Activated CD4-positive, alpha-beta T cell treated with anti-CD3 and anti-CD28 coated beads for 36 hours (primary cell): ENCODE measurements at regions not wholly inside any gene's neighbourhood (a gene's known extent, or its start where the extent isn't known, plus 50 kb on each side); places are given as distances from the start of the nearest gene placed in this dataset.

Experiments
- ATAC-seq: fragments of 200-7000 bp; cut with Tn5 transposase; one replicate; pipeline ENCODE4 v1.10.0; 2021; ENCODE audit warnings: mild to moderate bottlenecking, moderate library complexity
- CTCF ChIA-PET: fragments of 350-600 bp; sonication (Branson Sonifier 250); formaldehyde crosslinking; loops from one replicate; lab custom pipeline; 2021; ENCODE audit warnings: antibody characterized with exemption; lab: Charles Lee
- POLR2A ChIA-PET: fragments of 350-600 bp; sonication (Branson Sonifier 250); formaldehyde crosslinking; loops from one replicate; lab custom pipeline; 2021; ENCODE audit warnings: antibody characterized with exemption, inconsistent platforms; lab: Charles Lee
- DNase-seq: peaks from one replicate; pipeline ENCODE4 v3.0.0-alpha.2; 2020
- H3K27ac Mint-ChIP-seq: one replicate; pipeline ENCODE4 v1.8.0; 2021; ENCODE audit warnings: mixed read lengths
- H3K27me3 Mint-ChIP-seq: one replicate; pipeline ENCODE4 v1.8.0; 2021; ENCODE audit warnings: mixed read lengths
- H3K36me3 Mint-ChIP-seq: one replicate; pipeline ENCODE4 v1.8.0; 2021; ENCODE audit warnings: low read depth, mixed read lengths
- H3K4me1 Mint-ChIP-seq: one replicate; pipeline ENCODE4 v1.8.0; 2021; ENCODE audit warnings: mixed read lengths
- H3K4me3 Mint-ChIP-seq: one replicate; pipeline ENCODE4 v1.8.0; 2021; ENCODE audit warnings: mild to moderate bottlenecking, moderate library complexity, mixed read lengths
- H3K9me3 Mint-ChIP-seq: one replicate; pipeline ENCODE4 v1.8.0; 2021; ENCODE audit warnings: low read depth, mixed read lengths
- intact Hi-C, 2 experiments: fragments of 100-400 bp; cut with DNase I in 1 of 2; cut with micrococcal nuclease in 1 of 2; formaldehyde crosslinking; loops; one replicate each; pipeline versions ENCODE4 v1.14.2 to v1.15.1; 2022 to 2024; cut with DNase I, micrococcal nuclease

DNA sequence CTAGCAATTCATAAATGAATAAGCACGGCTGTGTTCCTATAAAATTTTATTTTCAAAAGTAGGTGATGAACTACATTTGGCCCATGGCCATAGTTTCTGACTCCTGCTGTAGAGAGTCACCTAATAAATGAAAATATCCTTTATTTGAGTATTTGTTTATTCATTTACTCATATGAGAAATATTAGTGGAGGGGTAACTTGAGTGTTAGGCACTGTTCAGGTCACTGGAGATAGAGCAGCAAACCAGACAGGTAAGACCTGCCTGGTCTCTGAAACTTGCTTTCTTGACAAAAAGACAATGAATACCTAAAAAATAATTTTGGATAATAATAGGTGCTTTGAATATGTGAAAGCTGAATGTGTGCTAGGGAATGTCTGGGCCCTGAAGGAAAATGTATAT is 68.8 kb downstream of the YIPF5 start:
- no peaks in the 10 kb centered on the region for H3K36me3 Mint-ChIP-seq
- CTCF ChIA-PET = no interaction called here
- no peaks in the 10 kb centered on the region for H3K27me3 Mint-ChIP-seq
- H3K27ac Mint-ChIP-seq = no peak overlapping the region
- H3K9me3 Mint-ChIP-seq = no peaks in the 10 kb centered on the region
- ATAC-seq (no peak), DNase-seq (no peak)
- POLR2A ChIA-PET = no interaction called here
- intact Hi-C loops = no loop called here
- H3K4me1 Mint-ChIP-seq = no peaks in the 10 kb centered on the region
- H3K4me3 Mint-ChIP-seq = no peak overlapping the region

DNA sequence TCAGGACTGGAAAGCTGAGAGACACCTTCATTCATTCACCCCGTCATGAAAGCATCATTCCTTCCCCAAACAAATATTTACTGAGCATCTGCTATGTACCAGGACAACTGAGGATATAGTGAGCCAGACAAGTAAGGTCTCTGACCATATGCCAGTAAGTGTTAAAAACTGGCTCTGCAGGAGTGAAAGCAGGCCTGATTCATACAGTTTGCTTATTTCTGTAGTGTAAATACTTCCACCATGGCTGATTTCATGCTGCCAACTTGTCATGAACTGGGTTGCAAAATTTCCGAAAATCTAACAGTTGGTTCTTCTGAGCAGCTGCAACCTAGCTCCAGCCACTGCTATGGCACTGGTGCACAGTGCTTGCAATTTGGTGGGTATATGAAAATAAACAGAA is 68.1 kb downstream of the YIPF5 start:
- Mint-ChIP-seq H3K9me3 (no peaks in the 10 kb centered on the region), H3K4me1 (no peaks in the 10 kb centered on the region), H3K36me3 (no peaks in the 10 kb centered on the region), H3K27ac (no peak overlapping the region), H3K4me3 (no peak overlapping the region), H3K27me3 (no peaks in the 10 kb centered on the region)
- intact Hi-C loops = no loop called here
- DNase-seq (no peak), ATAC-seq (no peak)
- CTCF ChIA-PET = no interaction called here
- POLR2A ChIA-PET = no interaction called here

DNA sequence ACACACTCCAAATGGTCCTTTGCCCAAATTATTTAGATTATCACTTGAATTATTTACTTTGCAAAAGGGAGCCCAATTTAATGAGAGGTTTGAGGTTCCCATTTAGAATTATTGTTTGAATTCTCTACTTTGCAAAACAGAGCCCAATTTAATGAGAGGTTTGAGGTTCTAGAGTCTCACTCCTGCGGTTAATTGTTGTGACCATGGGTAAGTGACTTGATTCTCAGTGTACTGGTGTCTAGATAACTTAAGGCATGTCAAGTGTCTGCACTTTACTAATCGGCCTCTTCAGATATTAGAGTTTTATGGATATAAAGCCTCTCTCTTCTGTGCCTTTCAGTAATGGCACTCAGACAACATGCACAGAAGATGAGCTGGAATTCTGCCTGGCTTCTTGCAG is 67.5 kb downstream of the YIPF5 start:
- ChIA-PET CTCF (interaction anchor here (0.7 kb wide), 1 partner anchor 1085 kb away, joined by 6 read pairs; no protein-coding TSS in a partner anchor), POLR2A (no interaction called here)
- no peak overlapping the region for H3K27ac Mint-ChIP-seq
- no peak overlapping the region for H3K4me3 Mint-ChIP-seq
- H3K36me3 Mint-ChIP-seq = no peaks in the 10 kb centered on the region
- no peaks in the 10 kb centered on the region for H3K27me3 Mint-ChIP-seq
- ATAC-seq = no peak
- no peaks in the 10 kb centered on the region for H3K4me1 Mint-ChIP-seq
- no peak for DNase-seq
- intact Hi-C loops = no loop called here
- no peaks in the 10 kb centered on the region for H3K9me3 Mint-ChIP-seq

DNA sequence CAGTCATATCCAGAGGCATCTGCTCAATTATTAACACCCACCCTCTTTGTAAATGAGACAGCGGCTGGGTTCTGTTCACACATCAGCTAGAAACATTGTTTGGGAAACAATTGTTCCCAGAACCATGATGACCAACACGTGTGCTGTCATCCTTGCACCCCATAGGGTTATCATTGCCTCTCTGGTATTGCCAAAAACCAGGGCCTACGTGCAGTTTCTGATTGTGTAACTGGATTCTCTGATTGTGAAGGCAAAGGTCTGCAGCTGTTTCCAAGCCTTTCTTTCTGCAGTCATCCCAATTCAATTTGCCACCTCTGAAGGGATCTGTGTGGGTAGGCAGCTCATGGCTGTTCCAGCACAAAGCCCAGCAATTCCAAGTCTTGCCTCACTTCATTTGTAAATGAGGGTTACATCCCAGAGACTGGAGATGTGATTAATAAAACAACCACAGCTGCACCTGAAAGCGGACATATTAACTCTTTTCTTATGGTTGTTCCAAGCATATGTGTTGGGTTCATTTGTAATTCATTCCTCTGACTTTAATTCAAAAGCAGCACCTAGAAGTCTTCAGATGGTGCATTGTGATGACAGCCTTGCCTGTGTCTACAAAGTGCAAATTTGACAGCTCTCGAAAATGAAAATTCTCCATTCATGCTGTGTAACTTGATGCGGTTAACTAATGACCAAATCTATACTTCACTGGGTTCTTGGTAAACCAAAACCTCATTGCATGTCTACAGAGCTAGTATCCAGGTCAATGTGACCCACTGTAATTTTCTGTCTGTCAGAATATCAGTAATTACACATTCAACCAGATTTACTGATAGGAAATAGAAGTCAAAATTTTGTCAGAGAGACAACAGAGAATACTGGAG is 66.6 kb downstream of the YIPF5 start:
- Mint-ChIP-seq H3K27me3 (no peaks in the 10 kb centered on the region), H3K9me3 (no peaks in the 10 kb centered on the region), H3K4me3 (no peak overlapping the region), H3K36me3 (no peaks in the 10 kb centered on the region), H3K27ac (no peak overlapping the region), H3K4me1 (no peaks in the 10 kb centered on the region)
- ChIA-PET CTCF (interaction anchor here (0.7 kb wide), 1 partner anchor 1086 kb away, joined by 6 read pairs; no protein-coding TSS in a partner anchor), POLR2A (no interaction called here)
- intact Hi-C loops = no loop called here
- DNase-seq = no peak
- no peak for ATAC-seq

DNA sequence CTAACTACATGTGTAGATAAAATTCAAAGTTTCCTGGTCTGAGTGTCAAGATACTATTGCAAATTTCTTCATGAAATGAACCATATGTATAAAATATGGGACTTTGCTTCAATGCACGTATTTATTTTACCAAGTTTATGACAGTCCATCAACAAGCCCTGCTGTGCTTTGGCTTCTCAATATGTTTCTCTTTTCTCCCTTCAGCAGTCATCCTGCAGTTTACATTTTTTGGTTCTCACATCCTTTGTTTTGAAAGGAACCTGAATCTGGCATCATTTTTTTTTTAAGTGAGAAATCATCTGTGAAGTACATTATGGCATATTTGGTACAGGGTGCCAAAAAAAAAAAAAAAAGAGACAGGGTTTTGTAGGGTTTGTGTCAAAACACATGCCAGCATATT is 65.1 kb downstream of the YIPF5 start:
- intact Hi-C loops = no loop called here
- Mint-ChIP-seq H3K27ac (no peak overlapping the region), H3K36me3 (no peaks in the 10 kb centered on the region), H3K9me3 (no peaks in the 10 kb centered on the region), H3K27me3 (no peaks in the 10 kb centered on the region), H3K4me3 (no peak overlapping the region), H3K4me1 (no peaks in the 10 kb centered on the region)
- DNase-seq = no peak
- ATAC-seq = no peak
- ChIA-PET CTCF (no interaction called here), POLR2A (no interaction called here)

DNA sequence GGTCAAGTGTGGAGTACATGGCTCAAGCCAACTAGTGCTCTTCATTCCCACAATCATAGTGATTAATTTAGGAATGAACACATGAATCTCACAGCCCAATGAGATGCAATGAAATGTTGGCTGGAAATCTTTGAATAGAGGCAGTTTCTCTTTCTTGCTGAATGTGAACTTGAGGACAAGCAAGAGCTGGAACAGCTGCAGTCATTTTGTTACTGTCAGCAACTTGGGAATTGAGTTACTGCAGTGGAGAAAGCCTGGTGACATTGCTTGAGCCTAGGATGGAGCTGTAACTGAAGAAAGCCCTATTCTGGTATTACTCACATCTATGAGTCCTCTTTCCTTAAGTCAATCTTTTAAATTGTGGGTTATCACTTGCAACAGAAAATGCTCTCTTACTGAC is 62.3 kb downstream of the YIPF5 start:
- H3K4me3 Mint-ChIP-seq = no peak overlapping the region
- H3K4me1 Mint-ChIP-seq = no peaks in the 10 kb centered on the region
- H3K36me3 Mint-ChIP-seq = no peaks in the 10 kb centered on the region
- no peak for DNase-seq
- H3K27me3 Mint-ChIP-seq = peaks cover 4% of the 10 kb centered on the region
- no peak for ATAC-seq
- no peaks in the 10 kb centered on the region for H3K9me3 Mint-ChIP-seq
- intact Hi-C loops = no loop called here
- H3K27ac Mint-ChIP-seq = no peak overlapping the region
- ChIA-PET POLR2A (no interaction called here), CTCF (no interaction called here)
